Nucleus accumbens (tissue), 56 donors: ENCODE measurements at regions not wholly inside any gene's neighbourhood (a gene's known extent, or its start where the extent isn't known, plus 50 kb on each side); places are given as distances from the start of the nearest gene placed in this dataset.

Experiments
- DNase-seq, 56 donors: peaks; one replicate each; lab custom pipeline; 2025; lab: John Stamatoyannopoulos, UW

- peak in 1 of 56 donors; percentile 19 for DNase-seq
These were observed 190.4 kb upstream of the ARG1 start for GRCh38 chr6:131382631-131383030.

- peak in 2 of 56 donors; percentile 8 to 28 for DNase-seq
These were observed 189.3 kb upstream of the ARG1 start for GRCh38 chr6:131383421-131384411.

- DNase-seq: peak in 2 of 56 donors; percentile 4 to 32
These were observed 185.2 kb upstream of the ARG1 start for GRCh38 chr6:131387562-131388447.

GRCh38 chr6:131390322-131390721, 182.7 kb upstream of the ARG1 start:
- no peak for DNase-seq

- no peak for DNase-seq
These were observed 181.9 kb upstream of the ARG1 start for GRCh38 chr6:131391116-131391515.

- no peak for DNase-seq
These were observed 179.6 kb upstream of the ARG1 start for GRCh38 chr6:131393433-131393832.

- DNase-seq: no peak
These were observed 178.1 kb upstream of the ARG1 start for GRCh38 chr6:131394768-131395432.

- no peak for DNase-seq
These were observed 174.8 kb upstream of the ARG1 start for GRCh38 chr6:131398176-131398575.

GRCh38 chr6:131399433-131399832, 173.6 kb upstream of the ARG1 start:
- no peak for DNase-seq

GRCh38 chr6:131400054-131400778, 172.8 kb upstream of the ARG1 start:
- no peak for DNase-seq

- DNase-seq: no peak
These were observed 172.1 kb upstream of the ARG1 start for GRCh38 chr6:131400779-131401496.

GRCh38 chr6:131408811-131409210, 164.2 kb upstream of the ARG1 start:
- DNase-seq: no peak

GRCh38 chr6:131410785-131411184, 162.2 kb upstream of the ARG1 start:
- DNase-seq: no peak

GRCh38 chr6:131412960-131413830, 159.8 kb upstream of the ARG1 start:
- DNase-seq: no peak

GRCh38 chr6:131413831-131414191, 159.2 kb upstream of the ARG1 start:
- no peak for DNase-seq

- no peak for DNase-seq
These were observed 158.1 kb upstream of the ARG1 start for GRCh38 chr6:131414956-131415355.

GRCh38 chr6:131418441-131418840, 154.6 kb upstream of the ARG1 start:
- no peak for DNase-seq

- DNase-seq: no peak
These were observed 153.3 kb upstream of the ARG1 start for GRCh38 chr6:131419702-131420101.
